CD8-positive, alpha-beta memory T cell (primary cell): ENCODE measurements at regions not wholly inside any gene's neighbourhood (a gene's known extent, or its start where the extent isn't known, plus 50 kb on each side); places are given as distances from the start of the nearest gene placed in this dataset.

Source experiments
- CTCF ChIA-PET: fragments of 350-600 bp; sonication (Branson Sonifier 250); formaldehyde crosslinking; loops from one replicate; lab custom pipeline; 2021; ENCODE audit warnings: antibody characterized with exemption; lab: Charles Lee
- POLR2A ChIA-PET: fragments of 350-600 bp; sonication (Branson Sonifier 250); formaldehyde crosslinking; loops from one replicate; lab custom pipeline; 2021; ENCODE audit warnings: antibody characterized with exemption; lab: Charles Lee
- DNase-seq, 5 donors: peaks; one replicate each; pipeline versions ENCODE4 v3.0.0 to v3.0.0-alpha.2; 2020 to 2022; ENCODE audit warnings: mixed read lengths in 1 of 5
- H3K27ac ChIP-seq: one replicate; pipeline ENCODE4 v1.7.0; 2013; ENCODE audit warnings: low read depth, mild to moderate bottlenecking, low read length, moderate library complexity
- H3K27me3 ChIP-seq: 2 replicates; pipeline ENCODE4 v1.7.0; 2013; ENCODE audit warnings: low read length, mild to moderate bottlenecking; ENCODE audit not compliant: insufficient read depth, poor library complexity, severe bottlenecking
- H3K36me3 ChIP-seq: 2 replicates; pipeline ENCODE4 v1.7.0; 2013; ENCODE audit warnings: mild to moderate bottlenecking, low read length, moderate library complexity; ENCODE audit not compliant: insufficient read depth
- H3K4me1 ChIP-seq: 2 replicates; pipeline ENCODE4 v1.7.0; 2013; ENCODE audit warnings: mild to moderate bottlenecking, low read length, moderate library complexity; ENCODE audit not compliant: insufficient read depth
- H3K4me3 ChIP-seq: 2 replicates; pipeline ENCODE4 v1.7.0; 2013; ENCODE audit warnings: mild to moderate bottlenecking, low read length
- H3K9me3 ChIP-seq: 2 replicates; pipeline ENCODE4 v1.7.0; 2013; ENCODE audit warnings: mild to moderate bottlenecking, low read length
- H3K27ac Mint-ChIP-seq, 8 donors: one replicate each; pipeline ENCODE4 v1.8.0; 2020 to 2021; ENCODE audit warnings: mixed read lengths in 8 of 8, mild to moderate bottlenecking in 6 of 8, inconsistent platforms in 3 of 8, moderate library complexity in 3 of 8
- H3K27me3 Mint-ChIP-seq, 2 donors: one replicate each; pipeline ENCODE4 v1.8.0; 2020 to 2021; ENCODE audit warnings: mixed read lengths in 2 of 2, mild to moderate bottlenecking in 1 of 2, moderate library complexity in 1 of 2
- H3K36me3 Mint-ChIP-seq, 3 donors: one replicate each; pipeline ENCODE4 v1.8.0; 2020 to 2021; ENCODE audit warnings: mixed read lengths in 3 of 3, inconsistent platforms in 1 of 3, mild to moderate bottlenecking in 1 of 3
- H3K4me1 Mint-ChIP-seq, 3 donors: one replicate each; pipeline ENCODE4 v1.8.0; 2020 to 2021; ENCODE audit warnings: mixed read lengths in 3 of 3, inconsistent platforms in 1 of 3, mild to moderate bottlenecking in 1 of 3
- H3K4me3 Mint-ChIP-seq, 7 donors: one replicate each; pipeline ENCODE4 v1.8.0; 2020 to 2021; ENCODE audit warnings: mixed read lengths in 7 of 7, mild to moderate bottlenecking in 6 of 7, moderate library complexity in 4 of 7, inconsistent platforms in 2 of 7
- H3K9me3 Mint-ChIP-seq, 5 donors: one replicate each; pipeline ENCODE4 v1.8.0; 2020 to 2022; ENCODE audit warnings: mixed read lengths in 5 of 5, mild to moderate bottlenecking in 3 of 5, moderate library complexity in 2 of 5, inconsistent platforms in 1 of 5

DNA sequence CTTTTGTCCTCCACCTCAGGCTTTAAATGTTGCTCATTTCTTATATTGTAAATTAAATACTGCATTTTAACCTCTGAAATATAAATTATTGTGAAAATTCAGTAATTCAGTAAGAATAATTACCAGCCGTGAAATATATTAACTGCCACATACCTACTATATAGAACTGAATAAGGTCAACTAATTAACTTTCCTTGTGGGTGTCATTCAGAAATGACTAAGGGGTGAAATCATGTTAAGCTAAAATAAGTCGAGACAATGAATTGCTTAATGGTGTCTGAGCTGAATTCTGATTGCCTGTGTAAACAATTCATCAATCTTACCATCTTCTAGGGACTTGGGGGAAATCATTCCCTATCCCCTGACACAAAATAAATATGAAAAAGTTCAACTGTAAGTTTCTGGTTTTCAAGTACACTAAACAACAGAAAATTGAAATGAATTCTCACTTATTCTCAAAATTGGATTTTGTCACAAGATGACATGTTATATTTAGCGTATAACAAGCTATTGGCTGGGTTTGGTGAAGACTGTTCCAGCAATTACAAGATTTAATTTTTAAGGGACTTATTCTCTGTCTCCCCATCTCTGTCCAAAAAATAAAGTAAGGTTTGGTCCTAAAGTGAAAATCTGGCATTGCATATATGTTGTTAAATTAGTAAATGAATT lies 255.1 kb downstream of the METTL4 start:
- ChIA-PET POLR2A (no interaction called here), CTCF (no interaction called here)
- DNase-seq = no peak
- H3K27me3 ChIP-seq = no peaks in the 10 kb centered on the region
- Mint-ChIP-seq H3K36me3 (no peaks in the 10 kb centered on the region), H3K9me3 (peaks cover 0 to 6% (median 5%) of the 10 kb centered on the region in 5 donors), H3K27ac (no peak overlapping the region), H3K27me3 (peaks cover 16 to 54% of the 10 kb centered on the region in 2 donors), H3K4me1 (no peaks in the 10 kb centered on the region), H3K4me3 (no peak overlapping the region)
- no peaks in the 10 kb centered on the region for H3K9me3 ChIP-seq
- no peaks in the 10 kb centered on the region for H3K36me3 ChIP-seq
- H3K4me3 ChIP-seq = no peak overlapping the region
- no peak overlapping the region for H3K27ac ChIP-seq
- no peaks in the 10 kb centered on the region for H3K4me1 ChIP-seq

DNA sequence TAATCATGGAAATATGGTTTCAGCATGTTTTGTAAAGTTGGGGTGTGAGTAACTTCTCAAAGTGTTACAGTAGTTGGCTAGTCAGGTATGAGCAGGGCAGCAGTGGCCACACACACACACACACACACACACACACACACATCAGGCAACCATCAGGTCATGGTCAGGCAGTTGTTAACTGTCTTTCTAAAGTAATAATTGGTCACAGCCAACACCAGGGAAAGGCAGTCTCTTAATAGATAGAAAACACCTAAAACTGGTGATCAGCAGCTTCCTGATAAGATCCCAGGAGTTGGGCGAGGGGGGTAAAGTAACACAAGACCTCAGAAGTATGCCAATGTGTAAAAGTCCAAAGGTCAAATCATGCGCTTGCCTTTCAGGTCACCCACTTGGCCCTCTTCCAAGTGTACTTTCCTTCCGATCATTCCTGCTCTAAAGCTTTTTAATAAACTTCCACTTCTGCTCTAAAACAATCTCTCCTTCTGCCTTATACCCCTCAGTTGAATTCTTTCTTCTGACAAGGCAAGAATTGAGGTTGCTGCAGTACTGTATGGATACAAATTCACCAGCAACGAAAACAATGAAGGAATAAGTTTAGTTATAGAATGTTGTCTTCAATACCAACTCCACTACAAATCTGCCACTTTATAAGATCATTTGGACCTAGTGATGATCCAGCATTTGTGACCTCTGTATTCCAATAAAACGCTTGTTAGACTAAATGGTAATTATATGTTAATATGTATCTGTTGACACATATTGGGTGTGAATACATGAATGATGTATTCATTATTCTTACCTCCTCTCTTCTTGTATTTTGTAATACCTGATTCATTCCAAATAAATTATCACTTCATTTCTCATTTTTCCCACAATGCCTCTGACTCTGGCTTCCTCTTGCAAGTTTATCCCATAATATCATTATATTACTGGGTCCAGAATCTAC lies 254.3 kb downstream of the METTL4 start:
- H3K36me3 Mint-ChIP-seq = no peaks in the 10 kb centered on the region
- Histone ChIP-seq H3K27me3 (no peaks in the 10 kb centered on the region), H3K4me1 (no peaks in the 10 kb centered on the region), H3K36me3 (no peaks in the 10 kb centered on the region), H3K27ac (no peak overlapping the region), H3K9me3 (no peaks in the 10 kb centered on the region), H3K4me3 (no peak overlapping the region)
- no peak overlapping the region for H3K27ac Mint-ChIP-seq
- POLR2A ChIA-PET = no interaction called here
- DNase-seq = no peak
- CTCF ChIA-PET = no interaction called here
- no peaks in the 10 kb centered on the region for H3K4me1 Mint-ChIP-seq
- H3K4me3 Mint-ChIP-seq = no peak overlapping the region
- peaks cover 16 to 54% of the 10 kb centered on the region in 2 donors for H3K27me3 Mint-ChIP-seq
- H3K9me3 Mint-ChIP-seq = peaks cover 0 to 6% (median 5%) of the 10 kb centered on the region in 5 donors

DNA sequence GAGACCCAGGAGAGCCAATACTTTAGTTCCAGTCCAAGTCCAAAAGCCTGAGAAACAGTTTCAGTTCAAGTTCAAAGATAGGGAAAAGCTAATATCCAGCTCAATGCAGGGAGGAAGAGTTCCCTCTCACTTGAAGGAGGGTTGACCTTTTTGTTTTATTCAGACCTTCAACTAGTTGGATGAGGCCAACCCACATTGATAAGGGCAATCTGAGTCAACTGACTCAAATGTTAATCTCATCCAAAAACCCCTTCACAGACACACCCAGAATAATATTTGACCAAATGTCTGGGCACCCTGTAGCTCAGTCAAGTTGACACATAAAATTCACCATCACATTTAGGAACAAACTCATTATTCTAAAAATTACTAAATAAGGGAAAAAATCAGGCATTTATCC lies 246.8 kb downstream of the METTL4 start:
- Histone ChIP-seq H3K27me3 (no peaks in the 10 kb centered on the region), H3K27ac (no peak overlapping the region), H3K4me3 (no peak overlapping the region), H3K36me3 (no peaks in the 10 kb centered on the region), H3K4me1 (no peaks in the 10 kb centered on the region), H3K9me3 (no peaks in the 10 kb centered on the region)
- Mint-ChIP-seq H3K27me3 (peaks cover 15 to 38% of the 10 kb centered on the region in 2 donors), H3K27ac (no peak overlapping the region), H3K4me3 (no peak overlapping the region), H3K36me3 (no peaks in the 10 kb centered on the region), H3K4me1 (no peaks in the 10 kb centered on the region), H3K9me3 (peaks cover 0 to 5% (median 4%) of the 10 kb centered on the region in 5 donors)
- ChIA-PET CTCF (no interaction called here), POLR2A (no interaction called here)
- no peak for DNase-seq

DNA sequence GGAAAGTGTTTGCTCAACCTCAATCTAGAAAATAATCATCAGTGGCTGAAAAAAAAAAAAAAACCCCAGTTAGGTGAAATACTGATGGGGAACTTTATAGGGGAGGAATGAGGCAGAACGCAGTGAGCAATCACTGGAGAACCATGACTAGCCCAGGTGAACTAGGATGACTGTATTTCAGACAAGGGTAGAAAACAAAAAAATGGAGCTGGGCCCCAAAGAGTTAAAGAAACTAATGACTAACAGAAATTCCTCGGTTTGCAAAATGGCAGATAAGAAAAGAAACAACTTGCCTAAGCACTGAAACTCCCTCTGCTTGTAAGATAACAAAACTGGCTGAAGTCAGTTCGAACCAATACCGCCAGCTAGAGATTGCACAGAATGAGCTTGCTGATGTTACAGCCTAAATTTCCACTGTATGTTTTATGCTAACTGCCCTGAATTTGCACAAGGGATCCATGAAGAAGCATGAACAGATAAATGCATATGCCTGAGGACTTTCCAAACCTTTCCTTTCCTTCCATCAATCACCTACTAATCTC lies 245.9 kb downstream of the METTL4 start:
- Mint-ChIP-seq H3K36me3 (no peaks in the 10 kb centered on the region), H3K4me3 (no peak overlapping the region), H3K4me1 (no peaks in the 10 kb centered on the region), H3K27ac (no peak overlapping the region), H3K9me3 (peaks cover 0 to 2% (median 0%) of the 10 kb centered on the region in 5 donors), H3K27me3 (peaks cover 10 to 41% of the 10 kb centered on the region in 2 donors)
- H3K27me3 ChIP-seq = no peaks in the 10 kb centered on the region
- ChIA-PET POLR2A (no interaction called here), CTCF (no interaction called here)
- no peak overlapping the region for H3K4me3 ChIP-seq
- H3K4me1 ChIP-seq = no peaks in the 10 kb centered on the region
- peak overlapping the region; percentile 29 for H3K27ac ChIP-seq
- no peaks in the 10 kb centered on the region for H3K9me3 ChIP-seq
- no peaks in the 10 kb centered on the region for H3K36me3 ChIP-seq
- no peak for DNase-seq

DNA sequence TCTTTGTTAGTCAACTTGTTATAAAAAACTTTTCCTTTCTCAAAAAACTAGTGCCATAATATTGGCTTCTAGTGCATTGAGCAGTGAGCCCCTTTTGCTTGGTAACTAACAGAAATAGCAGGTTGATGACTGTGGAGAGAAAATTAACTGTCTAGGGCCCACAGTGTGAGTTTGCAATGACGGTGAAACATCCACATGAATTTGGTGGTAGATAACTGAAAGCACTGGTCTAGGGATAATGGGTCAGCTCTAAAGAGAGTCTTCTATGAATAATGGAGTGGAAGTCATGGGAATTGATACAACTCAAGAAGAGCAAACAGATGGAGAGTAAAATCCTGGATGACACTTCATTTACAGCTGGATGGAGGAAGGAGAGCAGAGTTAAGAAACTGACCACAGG lies 245.4 kb downstream of the METTL4 start:
- H3K4me1 Mint-ChIP-seq = no peaks in the 10 kb centered on the region
- H3K4me3 Mint-ChIP-seq = no peak overlapping the region
- DNase-seq = no peak
- H3K27me3 Mint-ChIP-seq = peaks cover 10 to 42% of the 10 kb centered on the region in 2 donors
- ChIA-PET POLR2A (no interaction called here), CTCF (no interaction called here)
- no peak overlapping the region for H3K4me3 ChIP-seq
- H3K27ac ChIP-seq = peak overlapping the region; percentile 29
- no peaks in the 10 kb centered on the region for H3K4me1 ChIP-seq
- no peaks in the 10 kb centered on the region for H3K36me3 ChIP-seq
- H3K9me3 ChIP-seq = no peaks in the 10 kb centered on the region
- H3K9me3 Mint-ChIP-seq = no peaks in the 10 kb centered on the region
- H3K27ac Mint-ChIP-seq = no peak overlapping the region
- H3K36me3 Mint-ChIP-seq = no peaks in the 10 kb centered on the region
- H3K27me3 ChIP-seq = no peaks in the 10 kb centered on the region

DNA sequence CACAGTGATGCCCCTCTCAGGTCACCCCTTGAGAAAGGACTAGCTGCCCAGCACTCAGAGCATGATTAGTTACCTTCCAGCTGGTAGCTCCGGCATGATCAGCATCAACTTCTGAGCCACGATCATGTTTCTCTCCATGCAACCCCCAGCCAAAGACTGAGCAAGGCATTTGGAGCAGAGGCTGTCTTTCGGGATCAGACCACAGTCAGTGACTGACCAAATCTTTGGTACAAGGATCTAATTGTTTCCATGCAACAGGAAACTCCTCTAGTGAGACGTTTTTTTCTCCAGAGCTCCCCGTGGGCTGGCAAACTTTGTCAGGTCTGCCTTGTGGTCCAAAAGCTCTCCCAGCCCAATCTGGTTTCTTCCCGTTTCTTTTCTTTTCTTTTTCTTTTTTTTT lies 244.3 kb downstream of the METTL4 start:
- H3K27ac ChIP-seq = no peak overlapping the region
- Mint-ChIP-seq H3K4me1 (no peaks in the 10 kb centered on the region), H3K9me3 (no peaks in the 10 kb centered on the region), H3K27me3 (peaks cover 13 to 41% of the 10 kb centered on the region in 2 donors), H3K4me3 (no peak overlapping the region), H3K36me3 (no peaks in the 10 kb centered on the region), H3K27ac (no peak overlapping the region)
- CTCF ChIA-PET = no interaction called here
- H3K27me3 ChIP-seq = no peaks in the 10 kb centered on the region
- H3K4me1 ChIP-seq = no peaks in the 10 kb centered on the region
- no peak for DNase-seq
- POLR2A ChIA-PET = no interaction called here
- no peaks in the 10 kb centered on the region for H3K36me3 ChIP-seq
- H3K4me3 ChIP-seq = no peak overlapping the region
- H3K9me3 ChIP-seq = no peaks in the 10 kb centered on the region

DNA sequence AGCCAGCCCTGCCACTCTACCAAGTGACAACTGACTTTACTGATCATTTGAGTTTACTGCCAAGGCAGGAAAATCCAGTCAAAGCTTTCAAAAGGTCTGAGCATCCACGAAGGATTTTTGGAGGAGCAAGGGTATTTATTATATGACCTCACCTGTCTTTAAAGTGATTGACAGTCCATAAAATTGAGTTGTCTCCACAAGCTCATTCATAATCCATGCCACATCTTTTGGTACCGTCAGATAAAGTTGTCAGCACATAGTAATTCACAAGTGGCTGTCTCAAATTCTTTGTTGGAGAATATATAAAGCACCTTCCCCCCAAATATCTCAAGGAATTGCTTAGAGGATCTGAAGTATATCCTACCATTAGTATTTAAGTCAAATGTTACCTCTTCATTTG lies 240.5 kb downstream of the METTL4 start:
- Mint-ChIP-seq H3K9me3 (no peaks in the 10 kb centered on the region), H3K27ac (no peak overlapping the region), H3K4me3 (no peak overlapping the region), H3K36me3 (no peaks in the 10 kb centered on the region), H3K4me1 (no peaks in the 10 kb centered on the region), H3K27me3 (peaks cover 14 to 50% of the 10 kb centered on the region in 2 donors)
- Histone ChIP-seq H3K4me3 (no peak overlapping the region), H3K27ac (no peak overlapping the region), H3K4me1 (no peaks in the 10 kb centered on the region), H3K9me3 (no peaks in the 10 kb centered on the region), H3K27me3 (no peaks in the 10 kb centered on the region), H3K36me3 (no peaks in the 10 kb centered on the region)
- no peak for DNase-seq
- POLR2A ChIA-PET = no interaction called here
- CTCF ChIA-PET = no interaction called here

DNA sequence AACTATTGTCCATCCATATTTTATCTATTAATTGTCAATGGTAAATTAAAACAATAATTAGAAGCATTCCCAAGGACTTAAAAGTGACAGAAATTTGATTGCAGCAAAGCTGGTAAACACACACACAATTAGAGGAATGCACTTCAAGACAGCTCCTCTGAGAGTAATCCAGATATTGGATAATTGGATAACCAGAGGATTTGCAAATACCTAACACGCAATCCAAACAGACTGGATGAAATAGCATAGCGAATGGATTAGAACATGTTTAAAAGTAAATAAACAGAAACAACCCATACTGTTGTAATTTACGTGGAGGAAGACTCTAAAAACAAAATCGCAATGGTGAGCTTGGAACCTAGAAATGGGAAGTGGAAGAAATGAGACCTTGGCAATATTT lies 239.8 kb downstream of the METTL4 start:
- Mint-ChIP-seq H3K4me3 (no peak overlapping the region), H3K4me1 (no peaks in the 10 kb centered on the region), H3K36me3 (no peaks in the 10 kb centered on the region), H3K27ac (peak overlapping the region in 1 of 8 donors; percentile 14), H3K27me3 (peaks cover 16 to 50% of the 10 kb centered on the region in 2 donors), H3K9me3 (no peaks in the 10 kb centered on the region)
- ChIA-PET CTCF (no interaction called here), POLR2A (no interaction called here)
- H3K4me1 ChIP-seq = no peaks in the 10 kb centered on the region
- H3K9me3 ChIP-seq = no peaks in the 10 kb centered on the region
- H3K36me3 ChIP-seq = no peaks in the 10 kb centered on the region
- no peak overlapping the region for H3K27ac ChIP-seq
- no peak for DNase-seq
- no peaks in the 10 kb centered on the region for H3K27me3 ChIP-seq
- H3K4me3 ChIP-seq = no peak overlapping the region
